NCI-H510A (cell line): ENCODE measurements at regions not wholly inside any gene's neighbourhood (a gene's known extent, or its start where the extent isn't known, plus 50 kb on each side); places are given as distances from the start of the nearest gene placed in this dataset.
A peak's percentile ranks its signal among the peaks of the same experiment; 100 is the strongest.

ENCODE experiments used
- DNase-seq: peaks from one replicate; lab custom pipeline; 2025; lab: John Stamatoyannopoulos, UW

DNA sequence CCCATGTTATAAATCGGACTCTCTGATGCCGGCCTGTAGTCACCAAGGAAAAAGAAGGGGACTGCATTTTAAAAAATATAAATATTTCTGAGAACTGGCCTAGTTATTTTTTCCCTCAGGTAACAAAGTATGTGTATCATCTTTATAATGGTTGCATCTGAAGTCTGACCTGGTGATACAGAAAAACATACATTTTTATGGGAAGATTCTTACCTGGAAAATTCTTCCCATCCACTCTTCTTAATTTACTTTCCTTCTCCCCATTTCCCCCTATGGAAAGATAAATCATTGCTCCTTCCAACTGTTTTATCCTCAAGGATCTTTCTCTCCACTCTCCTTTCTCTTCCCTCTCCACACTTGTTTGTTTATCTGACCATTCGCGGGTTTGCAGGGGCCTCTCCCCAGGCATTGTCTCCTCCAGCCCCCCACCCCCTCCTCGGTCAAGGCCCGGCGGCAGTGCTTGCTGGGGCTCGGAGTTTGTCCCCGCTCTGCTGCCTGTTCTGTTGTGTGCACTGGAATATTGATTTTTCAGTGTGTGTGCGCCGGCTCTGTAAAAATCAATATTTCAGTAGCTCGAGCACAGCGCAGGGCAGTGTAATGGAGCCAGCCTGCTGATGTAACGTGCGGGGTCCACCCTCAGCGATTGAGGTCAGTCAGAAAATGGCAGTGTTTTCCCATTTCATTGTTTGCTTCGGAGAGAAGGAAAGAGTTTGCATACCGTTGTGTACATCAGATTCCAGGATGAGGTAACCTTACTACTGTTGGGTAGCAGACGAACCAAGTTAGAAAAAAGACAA, 199.5 kb upstream of the NFE2L3 start:
- DNase-seq = peak; percentile 69

DNA sequence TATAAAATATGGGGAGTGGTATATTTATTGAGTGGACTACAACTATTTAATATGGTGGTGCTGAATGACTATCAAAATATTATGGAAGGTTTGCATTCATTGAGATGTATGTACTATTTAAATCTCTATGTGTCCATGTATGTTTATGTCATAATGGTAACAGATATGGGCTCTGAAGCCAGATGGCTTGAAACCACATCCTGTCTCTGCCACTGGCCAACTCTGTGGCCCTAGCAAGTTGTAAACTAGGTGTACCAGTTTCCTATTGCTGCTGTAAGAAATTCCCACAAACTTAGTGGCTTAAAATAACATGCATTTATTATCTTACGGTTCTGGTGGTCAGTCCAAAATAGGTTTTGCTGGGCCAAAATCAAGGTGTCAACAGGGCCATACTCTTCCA, 198.1 kb upstream of the NFE2L3 start:
- DNase-seq = peak; percentile 32

DNA sequence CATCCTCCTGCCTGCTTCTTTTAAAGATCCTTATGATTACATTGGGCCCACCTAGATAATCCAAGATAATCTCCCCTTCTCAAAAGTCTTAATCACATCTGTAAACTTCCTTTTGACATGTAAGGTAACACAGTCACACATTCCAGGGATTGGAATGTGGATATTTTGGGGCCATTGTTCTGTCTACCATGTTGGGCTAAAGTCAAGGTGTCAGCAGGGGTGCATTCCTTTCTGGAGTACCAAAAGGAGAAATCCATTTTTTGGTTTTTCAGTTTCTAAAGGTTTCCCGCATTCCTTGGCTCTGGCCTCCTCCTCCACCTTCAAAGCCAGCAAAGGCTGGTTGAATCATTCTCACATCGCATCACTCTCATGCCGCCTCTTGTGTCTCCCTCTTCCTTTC, 197.6 kb upstream of the NFE2L3 start:
- DNase-seq = no peak

GRCh38 chr7:25959168-25959734, 192.7 kb upstream of the NFE2L3 start:
- no peak for DNase-seq

DNA sequence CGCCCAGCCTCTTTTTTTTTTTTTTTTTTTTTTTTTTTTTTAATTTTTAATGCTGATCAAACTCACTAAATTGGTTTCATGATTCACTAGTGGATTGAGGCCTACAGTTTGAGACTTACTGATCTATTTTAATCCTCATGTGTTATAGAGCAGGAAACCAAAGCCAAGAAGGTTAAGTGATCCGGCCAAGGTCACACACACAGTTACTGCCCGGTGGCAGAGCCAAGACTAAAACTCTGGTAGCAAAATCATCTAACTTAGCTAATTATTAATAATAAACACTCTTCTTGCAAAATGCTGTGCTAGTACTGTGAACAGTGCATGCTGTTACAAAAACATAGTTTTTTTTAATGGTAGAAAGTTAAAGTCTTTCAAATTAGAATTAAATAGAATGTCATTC, 188.3 kb upstream of the NFE2L3 start:
- no peak for DNase-seq

DNA sequence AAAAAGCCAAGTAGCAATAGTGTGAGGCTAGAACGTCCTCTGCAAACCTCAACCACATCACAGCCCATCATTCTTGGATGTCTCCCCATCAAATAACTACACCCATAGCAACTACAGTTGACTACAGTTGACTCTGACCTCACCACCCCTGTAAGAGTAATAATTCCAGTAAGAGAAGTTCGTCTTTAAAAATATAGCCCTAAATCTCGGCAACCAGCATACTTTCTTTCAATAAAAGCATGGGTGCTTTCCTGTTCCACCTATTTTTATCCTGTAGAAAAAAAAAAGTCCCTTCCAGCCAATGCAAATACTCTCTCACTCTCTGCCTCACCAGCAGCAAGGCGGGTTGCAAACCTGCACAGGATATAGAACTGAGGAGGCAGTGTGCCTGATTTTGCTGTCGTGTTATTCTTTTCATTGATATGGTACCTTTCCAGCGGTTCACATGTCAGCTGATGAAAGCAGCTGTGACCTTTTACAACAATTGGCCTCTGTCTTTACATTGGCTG, 187.5 kb upstream of the NFE2L3 start:
- DNase-seq = no peak

DNA sequence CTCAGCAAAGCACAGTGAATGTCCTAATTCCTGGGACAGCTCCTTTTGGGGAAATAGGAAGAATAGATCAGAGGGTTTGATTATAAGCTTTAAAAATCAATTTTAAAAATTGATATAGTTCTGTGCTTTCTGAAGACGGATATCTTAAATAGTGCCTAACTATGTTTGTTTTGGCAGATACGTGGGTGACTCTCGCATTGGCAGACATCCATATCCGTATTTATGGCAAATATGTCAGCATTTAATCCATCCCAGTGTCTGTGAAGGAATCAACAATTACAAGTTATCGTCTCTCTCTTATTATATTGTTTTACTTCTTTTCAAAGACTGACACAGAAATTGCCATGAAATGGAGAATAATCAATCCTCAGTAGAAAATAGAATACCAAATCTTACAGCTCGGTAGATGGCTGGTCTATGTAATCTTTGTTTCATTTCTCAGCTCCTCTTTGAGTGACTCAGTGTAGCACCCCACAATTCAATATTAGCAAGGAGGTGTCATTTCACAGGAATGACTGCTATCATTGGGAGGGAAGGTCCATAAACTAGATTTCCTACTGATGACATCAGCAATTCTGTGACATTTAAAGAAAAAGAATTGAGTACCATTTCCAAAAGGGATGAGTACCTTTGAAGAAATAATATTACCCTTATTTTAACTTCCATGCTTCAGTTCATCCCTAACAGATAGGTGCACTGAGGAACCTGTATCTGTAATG, 186.4 kb upstream of the NFE2L3 start:
- no peak for DNase-seq

- DNase-seq = no peak
Measured at GRCh38 chr7:25966469-25966868, 185.5 kb upstream of the NFE2L3 start.

GRCh38 chr7:25967278-25968204, 184.5 kb upstream of the NFE2L3 start:
- peak; percentile 23 for DNase-seq

- DNase-seq = no peak
Measured at GRCh38 chr7:25968205-25968993, 183.6 kb upstream of the NFE2L3 start.

DNA sequence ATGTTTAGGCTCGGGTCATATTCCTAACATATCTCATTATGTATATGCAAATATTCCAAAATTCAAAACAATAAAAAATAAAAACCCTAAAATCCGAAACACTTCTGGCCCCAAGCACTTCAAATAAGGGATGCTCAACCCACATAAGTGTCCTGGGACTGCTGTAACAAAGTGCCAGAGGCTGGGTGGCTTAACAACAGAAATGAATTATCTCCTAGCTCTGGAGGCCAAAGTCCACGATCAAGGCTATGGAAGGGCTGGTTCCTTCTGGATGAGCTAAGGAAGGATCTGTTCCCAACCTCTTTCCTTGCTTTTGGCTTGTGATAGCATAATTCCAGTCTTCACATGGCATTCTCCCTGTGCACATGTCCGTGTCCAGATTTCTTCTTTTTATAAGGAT, 181.6 kb upstream of the NFE2L3 start:
- DNase-seq = no peak

DNA sequence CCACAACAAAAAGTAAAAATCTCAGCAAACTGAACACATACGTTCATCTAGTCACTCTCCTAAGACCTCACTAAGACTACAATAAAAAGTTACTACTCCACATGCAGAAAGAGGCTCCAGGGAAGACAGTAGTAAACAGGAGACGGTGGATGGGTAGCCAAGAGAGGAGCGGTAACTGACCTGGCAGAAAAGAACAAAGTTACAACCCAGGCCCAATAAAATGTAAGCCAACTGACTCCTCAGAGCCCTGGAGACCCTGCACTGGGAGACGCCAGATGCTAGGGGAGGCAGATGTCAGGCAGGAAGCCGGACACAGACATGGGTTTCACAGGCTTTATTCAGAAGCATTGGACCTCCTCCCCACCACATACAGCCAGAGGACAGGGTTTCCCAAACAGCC, 181.1 kb upstream of the NFE2L3 start:
- no peak for DNase-seq

GRCh38 chr7:25976630-25977029, 175.4 kb upstream of the NFE2L3 start:
- DNase-seq = no peak

DNA sequence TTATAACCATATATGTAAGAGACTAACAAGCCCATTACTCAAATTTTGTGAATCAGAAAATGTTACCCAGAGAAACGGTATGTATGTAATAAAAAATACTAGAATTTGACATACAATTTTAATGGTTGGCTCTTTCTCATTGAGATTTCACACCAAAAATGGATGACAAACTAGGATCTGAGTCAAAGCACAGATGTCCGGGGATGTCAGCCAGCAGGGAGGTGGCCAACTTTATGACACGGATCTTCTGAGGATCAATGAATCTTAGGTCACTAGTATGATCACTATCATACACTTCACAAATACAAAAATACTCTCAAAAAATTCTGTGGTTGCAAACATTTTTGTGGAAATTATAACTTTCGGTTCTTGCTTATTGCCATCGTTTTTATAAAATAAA, 173.5 kb upstream of the NFE2L3 start:
- DNase-seq = no peak

DNA sequence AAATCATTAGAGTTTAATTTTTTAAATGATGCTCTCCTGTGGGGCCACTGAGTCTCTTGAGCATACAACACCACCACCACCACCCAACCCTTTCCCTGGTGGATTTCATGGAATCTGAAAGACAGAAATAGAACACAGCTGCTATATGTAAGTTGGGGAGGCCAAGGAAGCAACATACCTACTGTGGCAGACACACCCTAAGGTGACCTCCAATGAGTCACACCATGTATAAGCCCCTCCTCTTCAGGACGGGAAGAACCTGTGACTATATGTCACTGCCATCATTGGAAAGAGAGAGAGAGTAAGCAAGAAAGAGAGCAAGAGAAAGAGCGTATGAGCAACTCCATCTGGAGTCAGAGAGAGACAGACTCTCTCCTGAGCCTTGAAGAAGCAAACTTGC, 172.4 kb upstream of the NFE2L3 start:
- no peak for DNase-seq

DNA sequence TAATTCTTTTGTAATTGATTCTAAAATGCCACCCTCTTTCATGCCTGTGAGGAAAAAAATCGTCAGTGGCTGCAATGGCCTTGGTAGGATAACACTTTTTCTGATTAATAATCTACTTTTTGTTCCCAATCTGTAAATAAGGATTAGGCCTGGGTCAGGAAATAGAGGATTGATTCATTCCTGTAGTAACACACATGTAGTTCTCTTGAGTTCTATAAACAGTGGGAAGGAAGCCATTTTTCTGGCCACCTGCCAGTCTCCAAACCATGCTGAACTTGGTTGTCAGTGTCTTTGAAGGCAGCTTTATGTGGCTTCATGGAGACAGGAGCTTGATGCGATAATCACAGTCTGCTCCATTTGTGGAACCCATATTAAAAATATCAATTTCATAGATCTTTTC, 169.3 kb upstream of the NFE2L3 start:
- DNase-seq = no peak

- no peak for DNase-seq
Measured at GRCh38 chr7:25985196-25985595, 166.8 kb upstream of the NFE2L3 start.

GRCh38 chr7:25988640-25989039, 163.4 kb upstream of the NFE2L3 start:
- DNase-seq = no peak

- DNase-seq = peak; percentile 34
Measured at GRCh38 chr7:25989140-25989705, 162.8 kb upstream of the NFE2L3 start.

DNA sequence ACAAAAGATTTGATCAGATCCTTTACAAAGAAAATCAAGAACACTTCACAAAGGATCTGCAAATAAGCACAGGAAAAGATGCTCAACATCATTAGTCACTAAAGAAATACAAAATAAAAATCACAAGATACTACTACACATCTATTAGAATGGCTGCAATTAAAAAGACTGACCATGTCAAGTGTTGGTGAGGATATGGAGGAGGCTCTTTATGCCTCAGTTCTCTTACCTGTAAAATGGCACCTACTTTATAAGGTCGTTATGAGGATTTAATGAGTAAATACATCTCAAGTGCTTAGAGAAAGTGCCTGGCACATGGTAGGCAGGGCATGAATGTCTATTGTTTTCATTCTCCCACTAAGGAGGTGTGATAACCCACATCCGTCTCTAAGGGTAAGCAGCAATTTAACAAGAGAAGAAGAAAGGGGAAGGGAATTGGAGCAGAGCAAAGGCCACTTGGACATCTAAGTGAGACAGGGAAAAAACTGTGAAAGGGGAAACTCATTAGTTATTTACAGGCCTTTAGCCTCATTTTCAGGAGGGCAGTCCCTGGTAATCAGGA, 157.5 kb upstream of the NFE2L3 start:
- no peak for DNase-seq
